ENCODE measurements at regions not wholly inside any gene's neighbourhood (a gene's known extent, or its start where the extent isn't known, plus 50 kb on each side); places are given as distances from the start of the nearest gene placed in this dataset.

DNA sequence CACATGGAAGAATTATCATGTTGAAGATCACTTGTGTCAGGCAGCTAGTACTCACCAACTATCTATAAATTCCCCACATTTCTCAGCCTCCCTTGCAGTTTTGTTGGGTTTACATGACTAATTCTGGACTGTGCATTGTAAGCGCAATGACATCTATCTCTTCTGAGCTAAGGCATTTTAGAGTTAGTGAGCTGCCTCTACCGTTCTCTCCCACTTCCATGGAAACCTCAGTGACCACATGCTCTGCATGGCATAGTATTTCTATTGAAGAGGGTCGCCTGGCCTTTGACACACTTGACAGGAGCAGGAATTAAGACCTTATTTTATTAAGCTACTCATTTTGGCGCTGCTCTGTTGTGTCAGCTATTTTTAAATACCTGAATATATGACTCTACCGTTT is 67.5 kb upstream of the NPY2R start:
- POLR2A ChIA-PET: no interaction called here
- CTCF ChIA-PET: no interaction called here
- no peak for ATAC-seq

DNA sequence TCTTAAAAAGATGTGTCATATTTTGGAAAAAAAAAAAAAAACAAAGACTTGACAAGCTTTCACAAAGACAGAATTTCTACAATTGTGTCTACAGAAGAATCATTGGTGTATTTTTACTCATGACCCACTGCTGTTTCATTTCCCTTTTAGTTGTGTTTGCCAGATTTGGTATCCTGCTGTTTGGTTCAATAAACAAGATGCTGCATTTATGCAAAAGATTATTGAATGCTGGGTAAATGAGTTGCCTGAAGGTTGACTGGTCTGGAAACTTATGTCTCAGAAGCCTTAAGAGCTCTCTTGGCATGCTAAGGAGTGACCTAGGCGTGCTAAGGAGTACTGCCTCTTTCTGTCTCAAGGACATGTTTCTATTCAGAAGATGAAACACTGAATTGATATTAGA is 64.9 kb upstream of the NPY2R start:
- Histone ChIP-seq H3K36me3 (ENCODE audit: control insufficient read depth in 1 of 2, insufficient read depth in 2 of 2, low read length in 2 of 2) (no peaks in the 10 kb centered on the region), H3K4me3 (replicated peaks in 1 of 2; ENCODE audit: low read depth in 1 of 2, low read length in 2 of 2) (no peak overlapping the region), H3K4me1 (ENCODE audit: control insufficient read depth in 1 of 2, insufficient read depth in 2 of 2, low read length in 2 of 2) (no peaks in the 10 kb centered on the region), H3K79me2 (ENCODE audit: insufficient read depth, low read length) (no peaks in the 10 kb centered on the region), H3K9ac (ENCODE audit: low read length) (no peak overlapping the region), H3K27ac (ENCODE audit: low read depth, low read length) (no peak overlapping the region), H4K20me1 (ENCODE audit: insufficient read depth) (no peaks in the 10 kb centered on the region), H3K4me2 (ENCODE audit: low read length) (no peak overlapping the region), H2AFZ (ENCODE audit: low read depth, low read length, poor library complexity, severe bottlenecking) (no peak overlapping the region), H3K27me3 (ENCODE audit: insufficient read depth, low read length) (no peaks in the 10 kb centered on the region), H3K9me2 (ENCODE audit: insufficient read depth) (no peaks in the 10 kb centered on the region; the same call in 1 of the 2 replicates), H3K9me3 (ENCODE audit: control insufficient read depth in 1 of 2, insufficient read depth in 1 of 2, low read depth in 1 of 2, low read length in 2 of 2) (no peaks in the 10 kb centered on the region)
- TF ChIP-seq SRF (IDR thresholded peaks at IDR 0.05; ENCODE audit: low read depth): no peak
- no peak for TF ChIP-seq POLR2A (IDR thresholded peaks at IDR 0.05; ENCODE audit: borderline replicate concordance, extremely low read depth, insufficient read depth, insufficient read length)
- TF ChIP-seq, protein P1, sequence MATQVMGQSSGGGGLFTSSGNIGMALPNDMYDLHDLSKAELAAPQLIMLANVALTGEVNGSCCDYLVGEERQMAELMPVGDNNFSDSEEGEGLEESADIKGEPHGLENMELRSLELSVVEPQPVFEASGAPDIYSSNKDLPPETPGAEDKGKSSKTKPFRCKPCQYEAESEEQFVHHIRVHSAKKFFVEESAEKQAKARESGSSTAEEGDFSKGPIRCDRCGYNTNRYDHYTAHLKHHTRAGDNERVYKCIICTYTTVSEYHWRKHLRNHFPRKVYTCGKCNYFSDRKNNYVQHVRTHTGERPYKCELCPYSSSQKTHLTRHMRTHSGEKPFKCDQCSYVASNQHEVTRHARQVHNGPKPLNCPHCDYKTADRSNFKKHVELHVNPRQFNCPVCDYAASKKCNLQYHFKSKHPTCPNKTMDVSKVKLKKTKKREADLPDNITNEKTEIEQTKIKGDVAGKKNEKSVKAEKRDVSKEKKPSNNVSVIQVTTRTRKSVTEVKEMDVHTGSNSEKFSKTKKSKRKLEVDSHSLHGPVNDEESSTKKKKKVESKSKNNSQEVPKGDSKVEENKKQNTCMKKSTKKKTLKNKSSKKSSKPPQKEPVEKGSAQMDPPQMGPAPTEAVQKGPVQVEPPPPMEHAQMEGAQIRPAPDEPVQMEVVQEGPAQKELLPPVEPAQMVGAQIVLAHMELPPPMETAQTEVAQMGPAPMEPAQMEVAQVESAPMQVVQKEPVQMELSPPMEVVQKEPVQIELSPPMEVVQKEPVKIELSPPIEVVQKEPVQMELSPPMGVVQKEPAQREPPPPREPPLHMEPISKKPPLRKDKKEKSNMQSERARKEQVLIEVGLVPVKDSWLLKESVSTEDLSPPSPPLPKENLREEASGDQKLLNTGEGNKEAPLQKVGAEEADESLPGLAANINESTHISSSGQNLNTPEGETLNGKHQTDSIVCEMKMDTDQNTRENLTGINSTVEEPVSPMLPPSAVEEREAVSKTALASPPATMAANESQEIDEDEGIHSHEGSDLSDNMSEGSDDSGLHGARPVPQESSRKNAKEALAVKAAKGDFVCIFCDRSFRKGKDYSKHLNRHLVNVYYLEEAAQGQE (IDR thresholded peaks at IDR 0.05; ENCODE audit: low read depth): no peak
- TF ChIP-seq SP1 (IDR thresholded peaks at IDR 0.05; ENCODE audit: low read depth): no peak
- no peak for TF ChIP-seq CEBPB (IDR thresholded peaks at IDR 0.05; ENCODE audit: low read depth)
- intact Hi-C loops (cut with micrococcal nuclease): no loop called here
- ChIA-PET CTCF (no interaction called here), POLR2A (no interaction called here), RAD21 (ENCODE audit: low non-redundant PET in 1 of 2, low total read pairs in 2 of 2, uncharacterized antibody in 2 of 2, unreplicated experiment in 2 of 2) (no interaction called here)
- DNase-seq (ENCODE audit: low read depth, low spot score) (no peak), ATAC-seq (no peak)
- no TSS peak for BruUV-seq (replicated peaks)

More for the DNA sequence above, 67.5 kb upstream of the NPY2R start:
- Histone ChIP-seq H3K27me3 (ENCODE audit: insufficient read depth, low read length) (no peaks in the 10 kb centered on the region), H4K20me1 (ENCODE audit: insufficient read depth) (no peaks in the 10 kb centered on the region), H3K4me3 (replicated peaks in 1 of 2; ENCODE audit: low read depth in 1 of 2, low read length in 2 of 2) (no peak overlapping the region), H2AFZ (ENCODE audit: low read depth, low read length, poor library complexity, severe bottlenecking) (no peak overlapping the region), H3K27ac (ENCODE audit: low read depth, low read length) (no peak overlapping the region), H3K4me2 (ENCODE audit: low read length) (no peak overlapping the region), H3K9me3 (ENCODE audit: control insufficient read depth in 1 of 2, insufficient read depth in 1 of 2, low read depth in 1 of 2, low read length in 2 of 2) (no peaks in the 10 kb centered on the region), H3K36me3 (ENCODE audit: control insufficient read depth in 1 of 2, insufficient read depth in 2 of 2, low read length in 2 of 2) (no peaks in the 10 kb centered on the region), H3K79me2 (ENCODE audit: insufficient read depth, low read length) (no peaks in the 10 kb centered on the region), H3K9me2 (ENCODE audit: insufficient read depth) (no peaks in the 10 kb centered on the region; the same call in 1 of the 2 replicates), H3K9ac (ENCODE audit: low read length) (no peak overlapping the region), H3K4me1 (ENCODE audit: control insufficient read depth in 1 of 2, insufficient read depth in 2 of 2, low read length in 2 of 2) (no peaks in the 10 kb centered on the region)
- no peak for TF ChIP-seq RAD21 (IDR thresholded peaks at IDR 0.05; ENCODE audit: low read depth)
- TF ChIP-seq EZH2 (IDR thresholded peaks at IDR 0.05): no peak
- TF ChIP-seq, protein P2, sequence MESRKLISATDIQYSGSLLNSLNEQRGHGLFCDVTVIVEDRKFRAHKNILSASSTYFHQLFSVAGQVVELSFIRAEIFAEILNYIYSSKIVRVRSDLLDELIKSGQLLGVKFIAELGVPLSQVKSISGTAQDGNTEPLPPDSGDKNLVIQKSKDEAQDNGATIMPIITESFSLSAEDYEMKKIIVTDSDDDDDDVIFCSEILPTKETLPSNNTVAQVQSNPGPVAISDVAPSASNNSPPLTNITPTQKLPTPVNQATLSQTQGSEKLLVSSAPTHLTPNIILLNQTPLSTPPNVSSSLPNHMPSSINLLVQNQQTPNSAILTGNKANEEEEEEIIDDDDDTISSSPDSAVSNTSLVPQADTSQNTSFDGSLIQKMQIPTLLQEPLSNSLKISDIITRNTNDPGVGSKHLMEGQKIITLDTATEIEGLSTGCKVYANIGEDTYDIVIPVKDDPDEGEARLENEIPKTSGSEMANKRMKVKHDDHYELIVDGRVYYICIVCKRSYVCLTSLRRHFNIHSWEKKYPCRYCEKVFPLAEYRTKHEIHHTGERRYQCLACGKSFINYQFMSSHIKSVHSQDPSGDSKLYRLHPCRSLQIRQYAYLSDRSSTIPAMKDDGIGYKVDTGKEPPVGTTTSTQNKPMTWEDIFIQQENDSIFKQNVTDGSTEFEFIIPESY (IDR thresholded peaks at IDR 0.05; ENCODE audit: extremely low read depth, insufficient replicate concordance, low read length): no peak
- no peak for TF ChIP-seq CBX3 (IDR thresholded peaks at IDR 0.05; ENCODE audit: low read depth)
- no peak for TF ChIP-seq YY1 (IDR thresholded peaks at IDR 0.05; ENCODE audit: extremely low read depth, insufficient replicate concordance, low read depth, low read length)
- no TSS peak for BruUV-seq (replicated peaks)
- DNase-seq (ENCODE audit: low read depth, low spot score): no peak
- intact Hi-C loops (cut with micrococcal nuclease): no loop called here
- RAD21 ChIA-PET (ENCODE audit: low non-redundant PET in 1 of 2, low total read pairs in 2 of 2, uncharacterized antibody in 2 of 2, unreplicated experiment in 2 of 2): no interaction called here

Data from HCT116 (cell line).